ENCODE measurements at regions not wholly inside any gene's neighbourhood (a gene's known extent, or its start where the extent isn't known, plus 50 kb on each side); places are given as distances from the start of the nearest gene placed in this dataset.
A peak's percentile ranks its signal among the peaks of the same experiment; 100 is the strongest.

GRCh38 chr10:58936364-58936763 is 240.1 kb upstream of the PHYHIPL start:
- no peak for DNase-seq

GRCh38 chr10:58937423-58937822 is 239.0 kb upstream of the PHYHIPL start:
- no peak for DNase-seq

- no peak for DNase-seq
These were observed 233.7 kb upstream of the PHYHIPL start for GRCh38 chr10:58942724-58943123.

- DNase-seq: no peak
These were observed 233.1 kb upstream of the PHYHIPL start for GRCh38 chr10:58943256-58943890.

- DNase-seq: no peak
These were observed 232.5 kb upstream of the PHYHIPL start for GRCh38 chr10:58943960-58944359.

- DNase-seq: no peak
These were observed 228.1 kb upstream of the PHYHIPL start for GRCh38 chr10:58948303-58948702.

- no peak for DNase-seq
These were observed 225.8 kb upstream of the PHYHIPL start for GRCh38 chr10:58950618-58951017.

- no peak for DNase-seq
These were observed 225.4 kb upstream of the PHYHIPL start for GRCh38 chr10:58951087-58951486.

GRCh38 chr10:58951746-58952145 is 224.7 kb upstream of the PHYHIPL start:
- DNase-seq: no peak

- DNase-seq: no peak
These were observed 224.3 kb upstream of the PHYHIPL start for GRCh38 chr10:58952162-58952601.

- DNase-seq: no peak
These were observed 223.5 kb upstream of the PHYHIPL start for GRCh38 chr10:58952747-58953466.

GRCh38 chr10:58954178-58954577 is 222.3 kb upstream of the PHYHIPL start:
- no peak for DNase-seq

- no peak for DNase-seq
These were observed 220.8 kb upstream of the PHYHIPL start for GRCh38 chr10:58955615-58956014.

GRCh38 chr10:58956926-58957325 is 219.5 kb upstream of the PHYHIPL start:
- DNase-seq: no peak

GRCh38 chr10:58957517-58957916 is 218.9 kb upstream of the PHYHIPL start:
- no peak for DNase-seq

GRCh38 chr10:58963101-58963534 is 213.3 kb upstream of the PHYHIPL start:
- no peak for DNase-seq

- no peak for DNase-seq
These were observed 212.7 kb upstream of the PHYHIPL start for GRCh38 chr10:58963723-58964124.

- DNase-seq: no peak
These were observed 210.6 kb upstream of the PHYHIPL start for GRCh38 chr10:58965855-58966254.

- DNase-seq: peak; percentile 16
These were observed 208.7 kb upstream of the PHYHIPL start for GRCh38 chr10:58967551-58968388.

GRCh38 chr10:58968389-58968755 is 208.1 kb upstream of the PHYHIPL start:
- DNase-seq: no peak

GRCh38 chr10:58969576-58969975 is 206.9 kb upstream of the PHYHIPL start:
- DNase-seq: no peak

- DNase-seq: no peak
These were observed 206.1 kb upstream of the PHYHIPL start for GRCh38 chr10:58970160-58970915.

- no peak for DNase-seq
These were observed 205.2 kb upstream of the PHYHIPL start for GRCh38 chr10:58971211-58971610.
